AML-193 (cell line): ENCODE measurements at regions not wholly inside any gene's neighbourhood (a gene's known extent, or its start where the extent isn't known, plus 50 kb on each side); places are given as distances from the start of the nearest gene placed in this dataset.

Source experiments
- DNase-seq, 2 experiments: peaks; one replicate each; lab custom pipeline; 2025; lab: John Stamatoyannopoulos, UW

- no peak for DNase-seq
Measured at GRCh38 chr5:123875561-123876275, 363.7 kb downstream of the CSNK1G3 start.

- DNase-seq, result no peak
Measured at GRCh38 chr5:123874600-123875201, 362.7 kb downstream of the CSNK1G3 start.

GRCh38 chr5:123873846-123874245, 361.9 kb downstream of the CSNK1G3 start:
- DNase-seq, result no peak

GRCh38 chr5:123871373-123871772, 359.4 kb downstream of the CSNK1G3 start:
- DNase-seq, result no peak

GRCh38 chr5:123868881-123869280, 356.9 kb downstream of the CSNK1G3 start:
- DNase-seq, result no peak

GRCh38 chr5:123868267-123868666, 356.3 kb downstream of the CSNK1G3 start:
- DNase-seq, result no peak

- no peak for DNase-seq
Measured at GRCh38 chr5:123865641-123866040, 353.7 kb downstream of the CSNK1G3 start.

GRCh38 chr5:123864578-123864977, 352.6 kb downstream of the CSNK1G3 start:
- DNase-seq, result no peak

- no peak for DNase-seq
Measured at GRCh38 chr5:123858938-123859337, 347.0 kb downstream of the CSNK1G3 start.

- DNase-seq, result no peak
Measured at GRCh38 chr5:123856766-123857165, 344.8 kb downstream of the CSNK1G3 start.

GRCh38 chr5:123855609-123856008, 343.6 kb downstream of the CSNK1G3 start:
- DNase-seq, result no peak

GRCh38 chr5:123845356-123846100, 333.6 kb downstream of the CSNK1G3 start:
- no peak for DNase-seq

- DNase-seq, result no peak
Measured at GRCh38 chr5:123844873-123845272, 332.9 kb downstream of the CSNK1G3 start.

GRCh38 chr5:123835421-123835820, 323.4 kb downstream of the CSNK1G3 start:
- no peak for DNase-seq

GRCh38 chr5:123830575-123830974, 318.6 kb downstream of the CSNK1G3 start:
- no peak for DNase-seq

- no peak for DNase-seq
Measured at GRCh38 chr5:123827811-123828210, 315.8 kb downstream of the CSNK1G3 start.

GRCh38 chr5:123819833-123820232, 307.9 kb downstream of the CSNK1G3 start:
- DNase-seq, result no peak

GRCh38 chr5:123819386-123819785, 307.4 kb downstream of the CSNK1G3 start:
- no peak for DNase-seq

- no peak for DNase-seq
Measured at GRCh38 chr5:123817267-123817666, 305.3 kb downstream of the CSNK1G3 start.

GRCh38 chr5:123814801-123815470, 303.0 kb downstream of the CSNK1G3 start:
- DNase-seq, result no peak

- DNase-seq, result no peak
Measured at GRCh38 chr5:123813937-123814624, 302.1 kb downstream of the CSNK1G3 start.

GRCh38 chr5:123813264-123813663, 301.3 kb downstream of the CSNK1G3 start:
- DNase-seq, result no peak
